Cardiac muscle cell (in vitro differentiated cells and primary cell): ENCODE measurements at regions not wholly inside any gene's neighbourhood (a gene's known extent, or its start where the extent isn't known, plus 50 kb on each side); places are given as distances from the start of the nearest gene placed in this dataset.
A peak's percentile ranks its signal among the peaks of the same experiment; 100 is the strongest.

Experiments
- DNase-seq, 2 donors: peaks; one replicate each; pipeline versions ENCODE4 v3.0.0 to v3.0.0-alpha.2; 2010 to 2017; ENCODE audit warnings: low read depth in 1 of 2, low spot score in 1 of 2
- H3K27ac ChIP-seq: fragments of 200-600 bp; sonication (generic); 2 replicates; pipeline ENCODE4 v1.5.1; 2016
- H3K27me3 ChIP-seq: fragments of 200-600 bp; sonication (generic); 2 replicates; pipeline ENCODE4 v1.6.0; 2016; ENCODE audit warnings: control low read depth
- H3K36me3 ChIP-seq: fragments of 200-600 bp; sonication (generic); 2 replicates; pipeline ENCODE4 v1.5.1; 2016; ENCODE audit warnings: control low read depth
- H3K4me1 ChIP-seq: fragments of 200-600 bp; sonication (generic); 2 replicates; pipeline ENCODE4 v1.8.1; 2017; ENCODE audit warnings: low read depth, mild to moderate bottlenecking, mixed run types
- H3K4me3 ChIP-seq: fragments of 200-600 bp; sonication (generic); 2 replicates; pipeline ENCODE4 v1.5.1; 2016; ENCODE audit warnings: mild to moderate bottlenecking
- H3K9me3 ChIP-seq: fragments of 200-600 bp; sonication (generic); 2 replicates; pipeline ENCODE4 v1.5.1; 2017; ENCODE audit warnings: low read depth, mild to moderate bottlenecking, control low read depth
- CTCF ChIP-seq: IDR thresholded peaks from 2 replicates; pipeline ENCODE4 v1.5.1; 2012; ENCODE audit warnings: low read depth, mild to moderate bottlenecking, low read length

DNA sequence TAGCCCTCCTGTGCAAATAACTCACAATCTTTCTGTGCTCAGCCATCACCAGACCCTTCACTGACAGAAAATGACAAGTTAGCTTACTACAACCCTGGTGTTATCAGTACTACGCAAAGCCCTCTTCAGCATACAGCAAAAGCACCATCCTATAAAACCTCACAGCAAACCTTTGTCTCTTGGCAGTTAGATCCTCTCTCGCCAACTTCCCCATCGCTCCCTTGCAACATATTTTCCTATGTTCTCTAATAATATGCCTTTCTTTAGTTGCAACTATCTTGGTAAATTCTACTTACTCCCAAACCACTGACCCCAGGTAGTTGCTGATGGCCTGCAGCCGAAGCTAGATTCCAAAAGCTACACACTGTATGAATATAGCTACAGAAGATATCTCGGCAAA is 856.9 kb upstream of the FRG1 start:
- DNase-seq, result no peak
- H3K9me3 ChIP-seq, result no peaks in the 10 kb centered on the region
- H3K4me1 ChIP-seq, result no peaks in the 10 kb centered on the region
- H3K36me3 ChIP-seq, result no peaks in the 10 kb centered on the region
- H3K27me3 ChIP-seq, result no peaks in the 10 kb centered on the region
- no peak overlapping the region for H3K27ac ChIP-seq
- H3K4me3 ChIP-seq, result no peak overlapping the region
- no peak for TF ChIP-seq CTCF

DNA sequence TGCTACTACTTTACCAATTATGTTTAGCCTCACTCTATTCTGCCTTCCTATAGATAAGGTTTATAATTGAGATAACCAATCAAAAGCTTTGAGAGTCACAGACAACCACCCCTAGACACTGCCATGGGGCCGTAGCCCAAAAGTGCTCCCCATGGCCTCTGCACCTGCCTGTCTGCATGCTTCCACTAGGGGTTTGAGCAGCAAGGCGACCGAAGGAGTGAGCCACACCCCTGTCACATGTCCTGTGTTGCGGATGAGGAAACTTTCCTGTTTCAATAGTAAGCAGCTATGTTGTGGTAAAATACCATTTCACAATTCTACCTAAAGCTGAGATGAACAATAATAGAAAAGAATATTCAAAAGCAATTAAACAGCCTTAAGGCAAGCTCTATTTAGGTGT is 856.0 kb upstream of the FRG1 start:
- H3K4me3 ChIP-seq, result no peak overlapping the region
- no peak for DNase-seq

DNA sequence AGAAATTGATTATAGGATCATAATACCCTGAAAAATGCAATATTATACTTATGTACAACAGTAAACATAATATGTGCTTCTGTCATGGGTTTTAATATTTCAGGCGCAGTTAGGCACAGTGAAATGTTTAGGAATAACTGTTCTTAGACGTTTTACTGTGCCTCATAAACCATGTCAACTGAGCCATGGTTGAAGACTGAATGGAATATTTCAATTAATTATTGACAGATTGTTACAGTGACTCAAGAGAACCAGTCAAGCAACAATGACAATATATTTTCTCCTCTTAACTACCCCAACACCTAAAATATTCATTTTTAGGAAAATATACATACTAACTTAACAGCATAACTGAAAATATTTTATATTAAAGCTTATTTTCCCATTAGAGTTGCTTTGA is 852.7 kb upstream of the FRG1 start:
- no peaks in the 10 kb centered on the region for H3K4me1 ChIP-seq
- H3K27me3 ChIP-seq, result no peaks in the 10 kb centered on the region
- no peaks in the 10 kb centered on the region for H3K9me3 ChIP-seq
- no peak overlapping the region for H3K27ac ChIP-seq
- H3K4me3 ChIP-seq, result no peak overlapping the region
- no peak for DNase-seq
- no peaks in the 10 kb centered on the region for H3K36me3 ChIP-seq
- no peak for TF ChIP-seq CTCF

More for the DNA sequence above, 856.0 kb upstream of the FRG1 start:
- no peaks in the 10 kb centered on the region for H3K9me3 ChIP-seq
- H3K36me3 ChIP-seq, result no peaks in the 10 kb centered on the region
- TF ChIP-seq CTCF, result no peak
- H3K27me3 ChIP-seq, result no peaks in the 10 kb centered on the region
- no peak overlapping the region for H3K27ac ChIP-seq
- H3K4me1 ChIP-seq, result no peaks in the 10 kb centered on the region

- TF ChIP-seq CTCF, result no peak
- Histone ChIP-seq H3K27me3 (no peaks in the 10 kb centered on the region), H3K9me3 (no peaks in the 10 kb centered on the region), H3K4me1 (no peaks in the 10 kb centered on the region), H3K36me3 (no peaks in the 10 kb centered on the region), H3K27ac (no peak overlapping the region), H3K4me3 (no peak overlapping the region)
- no peak for DNase-seq
These were observed 851.9 kb upstream of the FRG1 start for GRCh38 chr4:189088780-189089179.

DNA sequence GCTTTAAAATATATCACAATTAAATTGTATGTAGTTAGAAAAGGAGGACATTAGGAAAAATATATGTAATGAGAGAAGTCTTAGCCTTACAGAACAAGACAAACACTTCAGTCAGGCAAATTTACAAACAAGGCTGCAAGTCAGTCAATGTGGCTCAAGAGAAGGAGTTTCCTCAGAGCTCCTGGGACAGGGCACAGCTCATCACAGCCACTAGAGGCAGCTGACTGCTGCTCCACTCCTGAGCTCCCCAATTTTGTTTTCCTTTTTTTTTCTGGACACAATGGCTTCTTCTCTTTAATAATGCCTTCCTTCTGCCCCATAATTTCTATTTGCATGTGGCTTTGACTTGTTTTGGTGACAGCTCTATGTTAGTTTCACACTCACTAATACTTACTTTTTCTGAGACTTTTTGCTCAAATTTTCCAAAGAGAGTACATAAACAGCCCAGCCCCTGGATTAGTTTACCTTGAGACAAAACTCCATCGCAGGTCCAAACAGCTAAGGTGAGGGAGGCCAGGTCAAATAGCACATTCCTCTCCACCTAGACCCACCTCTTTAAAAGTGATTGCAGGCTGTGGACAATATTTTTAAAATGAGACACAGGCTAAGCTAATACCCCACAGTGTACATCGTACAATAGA is 850.4 kb upstream of the FRG1 start:
- no peak for TF ChIP-seq CTCF
- no peaks in the 10 kb centered on the region for H3K27me3 ChIP-seq
- H3K36me3 ChIP-seq, result no peaks in the 10 kb centered on the region
- H3K4me1 ChIP-seq, result no peaks in the 10 kb centered on the region
- DNase-seq, result peak in 1 of 2 donors; percentile 38
- H3K27ac ChIP-seq, result no peak overlapping the region
- H3K4me3 ChIP-seq, result no peak overlapping the region
- H3K9me3 ChIP-seq, result no peaks in the 10 kb centered on the region
